Adrenal gland (tissue), 9 donors: ENCODE measurements at regions not wholly inside any gene's neighbourhood (a gene's known extent, or its start where the extent isn't known, plus 50 kb on each side); places are given as distances from the start of the nearest gene placed in this dataset.

Experiments used
- DNase-seq, 7 donors: peaks; one replicate each; pipeline ENCODE4 v3.0.0-alpha.2; 2019 to 2020
- H3K27ac ChIP-seq, 5 donors: fragments of 200-600 bp; sonication (generic) in 4 of 5; 1 replicate in 3 of 5; 2 replicates in 2 of 5; pipeline versions ENCODE4 v1.5.1 to v1.8.0; 2016 to 2020; ENCODE audit warnings: mild to moderate bottlenecking in 1 of 5
- H3K27me3 ChIP-seq: fragments of 200-600 bp; 2 replicates; pipeline ENCODE4 v1.8.0; 2021
- H3K36me3 ChIP-seq, 2 donors: fragments of 200-600 bp; replicated peaks in 1 of 2; 1 replicate in 1 of 2; 2 replicates in 1 of 2; pipeline versions ENCODE4 v1.5.1 to v1.8.0; 2018 to 2022
- H3K4me1 ChIP-seq, 2 donors: fragments of 200-600 bp; replicated peaks in 1 of 2; 1 replicate in 1 of 2; 2 replicates in 1 of 2; pipeline versions ENCODE4 v1.5.1 to v1.8.0; 2018 to 2021
- H3K4me3 ChIP-seq, 4 donors: fragments of 200-600 bp; sonication (generic) in 3 of 4; one replicate each; pipeline ENCODE4 v1.5.1; 2016 to 2018
- H3K9me3 ChIP-seq, 3 donors: fragments of 200-600 bp; sonication (generic) in 1 of 3; replicated peaks in 1 of 3; 1 replicate in 2 of 3; 2 replicates in 1 of 3; pipeline versions ENCODE4 v1.5.1 to v1.8.0; 2016 to 2021
- CTCF ChIP-seq, 6 experiments: fragments of 450-650 bp in 4 of 6; fragments of 200-600 bp in 2 of 6; sonication (generic) in 1 of 6; IDR thresholded peaks; 1 replicate in 5 of 6; 2 replicates in 1 of 6; pipeline versions ENCODE4 v1.5.1 to v1.8.0; 2016 to 2021; ENCODE audit warnings: antibody characterized with exemption in 6 of 6, mild to moderate bottlenecking in 2 of 6, moderate library complexity in 1 of 6
- POLR2A ChIP-seq, 2 donors: fragments of 450-650 bp; IDR thresholded peaks; one replicate each; pipeline ENCODE4 v1.6.1; 2017; ENCODE audit warnings: antibody characterized with exemption in 2 of 2, mild to moderate bottlenecking in 2 of 2, moderate library complexity in 1 of 2
- WGBS, 4 donors: extraction: QIAGEN DNeasy Blood & Tissue Kit in 2 of 4; methylation state at CpG; one replicate each; pipeline versions ENCODE4 v1.1.5 to v1.1.7; 2013 to 2017; 5-methylcytosine and 5-hydroxymethylcytosine counted together
- intact Hi-C, 2 donors: fragments of 100-400 bp; cut with DNase I; formaldehyde crosslinking; loops; one replicate each; pipeline versions ENCODE4 v1.14.1 to v1.15.0; 2022 to 2023
- donor health status: healthy with polysubstance abuse.
- donor health status: Bipolar disorder and iron deficiency.
- donor health status: DM: yes; HTN: yes; CAD: no.
- donor health status: DM: no; HTN: no; CAD: no.
- donor health status: DM: no; HTN: no; CAD: no.

- intact Hi-C loops = no loop called here
- no peaks in the 10 kb centered on the region for H3K36me3 ChIP-seq
- TF ChIP-seq POLR2A (IDR thresholded peaks at IDR 0.05) = no peak
- TF ChIP-seq CTCF (IDR thresholded peaks at IDR 0.05) = no peak
- no peaks in the 10 kb centered on the region for H3K9me3 ChIP-seq
- H3K4me3 ChIP-seq = no peak overlapping the region
- WGBS, 4 donors = 54 to 78% (median 64%) methylated on average over 10 of the region's 10 CpGs
- no peak overlapping the region for H3K27ac ChIP-seq
- no peak for DNase-seq
- H3K4me1 ChIP-seq = no peaks in the 10 kb centered on the region
- H3K27me3 ChIP-seq = no peaks in the 10 kb centered on the region
These were observed 535.4 kb upstream of the RAB6C start for GRCh38 chr2:129443865-129444739.

GRCh38 chr2:129444751-129445150, 534.7 kb upstream of the RAB6C start:
- Histone ChIP-seq H3K4me1 (no peaks in the 10 kb centered on the region), H3K9me3 (no peaks in the 10 kb centered on the region), H3K27ac (no peak overlapping the region), H3K27me3 (no peaks in the 10 kb centered on the region), H3K36me3 (no peaks in the 10 kb centered on the region), H3K4me3 (no peak overlapping the region)
- WGBS, 4 donors = 71 to 83% (median 74%) methylated on average over 6 of the region's 6 CpGs
- no peak for DNase-seq
- TF ChIP-seq POLR2A (IDR thresholded peaks at IDR 0.05) (no peak), CTCF (IDR thresholded peaks at IDR 0.05) (no peak)
- intact Hi-C loops = no loop called here

- H3K4me3 ChIP-seq = no peak overlapping the region
- H3K36me3 ChIP-seq = no peaks in the 10 kb centered on the region
- no peak overlapping the region for H3K27ac ChIP-seq
- WGBS, 4 donors = 51 to 69% (median 53%) methylated on average over 3 of the region's 3 CpGs
- intact Hi-C loops = no loop called here
- H3K9me3 ChIP-seq = no peaks in the 10 kb centered on the region
- H3K4me1 ChIP-seq = no peaks in the 10 kb centered on the region
- H3K27me3 ChIP-seq = no peaks in the 10 kb centered on the region
- no peak for TF ChIP-seq CTCF (IDR thresholded peaks at IDR 0.05)
- TF ChIP-seq POLR2A (IDR thresholded peaks at IDR 0.05) = no peak
- DNase-seq = no peak
These were observed 522.8 kb upstream of the RAB6C start for GRCh38 chr2:129456691-129457090.

- H3K4me3 ChIP-seq = no peak overlapping the region
- no peak for DNase-seq
- no peaks in the 10 kb centered on the region for H3K4me1 ChIP-seq
- no peaks in the 10 kb centered on the region for H3K27me3 ChIP-seq
- TF ChIP-seq CTCF (IDR thresholded peaks at IDR 0.05) = no peak
- TF ChIP-seq POLR2A (IDR thresholded peaks at IDR 0.05) = no peak
- no peak overlapping the region for H3K27ac ChIP-seq
- intact Hi-C loops = no loop called here
- H3K36me3 ChIP-seq = no peaks in the 10 kb centered on the region
- WGBS, 4 donors = 57 to 74% (median 70%) methylated on average over 5 of the region's 5 CpGs
- H3K9me3 ChIP-seq = no peaks in the 10 kb centered on the region
These were observed 522.1 kb upstream of the RAB6C start for GRCh38 chr2:129457277-129457818.
